Effector CD4-positive, alpha-beta T cell (primary cell): ENCODE measurements at regions not wholly inside any gene's neighbourhood (a gene's known extent, or its start where the extent isn't known, plus 50 kb on each side); places are given as distances from the start of the nearest gene placed in this dataset.

Experiments used
- DNase-seq: peaks from one replicate; pipeline ENCODE4 v3.0.0-alpha.2; 2020

DNA sequence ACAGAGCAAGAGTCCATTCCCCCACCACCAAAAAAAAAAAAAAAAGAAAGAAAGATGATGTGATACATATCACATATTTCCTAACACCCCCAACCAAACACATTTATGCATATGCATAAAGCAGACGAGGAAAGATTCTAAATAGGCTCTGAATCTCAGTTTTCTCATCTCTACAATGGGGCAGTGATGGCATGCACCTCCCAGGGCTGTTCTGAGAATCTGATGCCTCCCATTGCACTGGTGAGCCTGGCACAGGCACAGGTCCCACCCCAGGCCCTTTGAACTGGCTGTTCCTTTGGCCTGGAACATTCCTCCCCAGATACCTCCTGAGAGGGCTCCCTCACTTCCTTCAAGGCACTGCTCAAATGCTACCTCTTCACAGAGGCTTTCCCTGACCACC is 116.5 kb downstream of the C9orf50 start:
- DNase-seq: no peak

DNA sequence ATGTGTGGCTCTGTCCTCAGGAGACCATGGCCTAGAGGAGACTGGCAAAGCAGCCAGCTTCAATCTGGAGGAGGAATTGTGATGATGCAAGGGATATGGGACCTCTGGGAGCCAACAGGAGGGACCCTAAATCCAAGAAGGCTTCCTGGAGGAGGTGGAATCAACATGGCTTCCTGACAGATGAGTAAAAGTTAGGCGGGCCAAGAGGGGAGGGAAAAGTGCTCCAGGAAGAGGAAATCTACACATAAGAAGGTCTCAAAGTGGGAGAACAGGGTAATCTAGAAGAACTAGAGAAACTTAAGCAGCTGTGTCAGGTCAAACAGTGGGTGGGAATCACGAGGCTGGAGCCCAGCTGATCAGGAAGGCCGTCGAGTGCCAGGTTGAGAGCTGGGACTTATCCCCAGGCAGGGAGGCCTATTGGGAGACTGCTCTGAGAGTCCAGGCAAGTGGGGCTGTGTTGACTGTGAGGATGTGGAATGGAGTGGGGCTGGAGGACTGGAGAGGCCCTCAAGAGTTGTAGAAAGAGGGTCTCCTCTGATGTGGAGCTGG is 119.1 kb downstream of the C9orf50 start:
- DNase-seq: no peak

DNA sequence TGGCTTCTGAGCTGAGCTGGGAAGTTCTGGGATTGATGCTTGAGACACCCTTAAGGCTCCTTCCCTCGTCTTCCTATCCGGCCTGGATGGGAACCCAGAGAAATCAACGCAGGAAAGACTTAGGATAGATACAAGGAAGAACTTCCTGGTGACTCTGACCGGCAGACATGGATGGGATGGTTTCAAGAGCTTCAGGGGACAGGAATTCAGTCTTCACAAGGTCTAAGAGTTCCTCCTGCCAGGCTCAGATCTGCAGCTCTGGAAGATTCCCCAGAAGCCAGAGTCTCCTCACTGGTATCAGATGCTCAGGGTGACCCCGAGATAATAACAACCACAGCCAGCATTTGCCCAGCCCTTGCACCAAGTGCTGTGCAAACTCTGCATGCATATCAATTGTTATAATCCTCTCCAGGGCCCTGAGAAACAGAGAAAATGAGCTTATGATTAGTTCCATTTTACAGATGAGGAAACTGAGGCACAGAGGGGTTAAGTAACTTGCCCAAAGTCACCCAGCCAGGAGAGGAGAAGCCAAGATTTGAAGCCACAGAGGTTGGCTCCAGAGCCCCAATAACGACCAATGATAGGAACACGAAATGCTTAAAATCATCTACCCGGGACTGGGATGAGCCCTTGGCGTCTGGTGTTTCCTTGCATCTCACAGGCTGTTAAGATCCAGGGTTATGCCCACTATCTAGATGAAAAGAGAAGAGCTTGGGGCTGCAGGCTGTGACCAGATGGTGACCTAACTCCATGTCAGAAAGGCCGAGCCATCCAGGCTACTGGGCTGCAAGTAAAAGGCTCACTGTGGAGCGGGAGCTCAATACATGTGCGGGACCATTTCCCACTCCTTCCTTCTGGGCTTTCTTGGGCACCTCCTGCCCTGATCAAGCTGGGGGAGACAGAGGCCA is 119.8 kb downstream of the C9orf50 start:
- DNase-seq: no peak

DNA sequence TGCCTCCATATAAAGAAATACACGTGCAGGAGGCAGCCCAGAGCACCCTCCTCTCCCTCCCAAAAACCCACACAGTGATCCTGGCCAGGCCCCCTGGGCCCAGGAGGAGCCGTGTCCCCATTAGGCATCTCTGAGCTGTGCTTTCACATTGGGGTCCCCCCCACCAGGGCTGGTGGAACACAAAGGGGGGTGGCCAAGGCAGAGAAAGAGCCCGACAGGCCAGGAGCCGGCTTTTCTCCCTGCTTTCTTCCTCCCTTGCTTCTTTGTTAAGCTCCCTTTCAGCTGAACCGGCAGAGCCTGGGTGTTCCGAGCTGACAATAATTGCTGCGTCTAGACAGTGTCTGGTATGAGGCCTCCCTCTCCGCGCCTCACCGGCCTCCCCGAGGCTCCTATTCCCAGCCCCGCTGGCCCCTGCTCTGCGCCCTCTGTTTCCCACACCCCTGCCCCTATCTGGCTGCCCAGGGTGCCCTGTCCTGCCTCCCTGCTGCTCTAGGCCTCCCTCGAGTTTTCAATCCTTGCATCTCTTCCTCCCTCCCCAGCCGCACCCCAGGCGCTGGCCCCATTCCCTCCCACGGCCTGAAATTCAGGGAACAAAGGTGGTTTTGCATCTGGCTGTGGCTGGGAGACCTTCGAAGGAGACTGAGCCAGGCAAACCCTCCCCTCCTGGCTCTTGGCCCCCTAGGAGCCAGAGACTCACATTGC is 120.6 kb downstream of the C9orf50 start:
- no peak for DNase-seq

DNA sequence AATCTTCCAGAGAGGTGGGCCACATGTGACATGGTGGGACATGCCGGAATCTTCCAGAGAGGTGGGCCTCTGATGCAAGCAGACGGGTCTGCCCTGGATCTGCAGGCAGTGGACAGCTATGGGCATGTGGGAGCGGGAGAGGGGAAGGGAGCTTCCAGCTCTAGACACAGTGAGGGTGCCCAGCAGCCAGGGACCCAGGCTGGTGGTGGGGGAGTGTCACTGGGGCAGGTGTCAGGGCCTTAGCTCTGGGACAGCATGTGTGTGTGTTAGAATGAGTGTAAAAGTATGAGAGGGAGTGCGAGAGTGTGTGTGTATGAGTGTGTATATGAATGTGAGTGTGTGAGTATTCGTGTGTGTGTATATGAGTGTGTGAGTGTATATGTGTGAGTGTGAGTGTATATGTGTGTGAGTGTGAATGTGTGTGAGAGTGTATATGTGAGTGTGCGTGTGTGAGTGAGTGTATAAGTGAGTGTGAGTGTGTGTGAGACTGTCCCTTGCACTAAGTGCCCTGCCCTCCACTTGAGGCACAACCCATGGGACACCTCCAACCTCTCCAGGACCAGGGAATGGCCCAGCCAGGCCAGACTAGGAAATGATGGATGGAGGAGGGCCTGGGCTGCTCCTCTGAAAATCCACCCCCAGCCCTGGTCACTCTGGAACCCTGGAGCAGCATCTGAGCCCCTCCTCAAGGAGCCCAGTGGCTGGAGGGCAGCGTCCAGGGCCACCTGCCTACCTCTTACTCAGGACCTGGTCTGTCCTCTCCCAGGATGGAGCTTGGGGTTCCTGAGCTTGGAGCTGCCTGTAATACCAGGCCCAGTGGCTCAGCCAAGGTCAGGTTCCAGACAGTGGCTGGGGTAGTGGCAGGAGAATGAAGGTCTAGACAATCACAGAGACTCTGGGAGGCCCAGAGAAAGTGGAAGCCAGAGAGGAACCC is 122.2 kb downstream of the C9orf50 start:
- no peak for DNase-seq

DNA sequence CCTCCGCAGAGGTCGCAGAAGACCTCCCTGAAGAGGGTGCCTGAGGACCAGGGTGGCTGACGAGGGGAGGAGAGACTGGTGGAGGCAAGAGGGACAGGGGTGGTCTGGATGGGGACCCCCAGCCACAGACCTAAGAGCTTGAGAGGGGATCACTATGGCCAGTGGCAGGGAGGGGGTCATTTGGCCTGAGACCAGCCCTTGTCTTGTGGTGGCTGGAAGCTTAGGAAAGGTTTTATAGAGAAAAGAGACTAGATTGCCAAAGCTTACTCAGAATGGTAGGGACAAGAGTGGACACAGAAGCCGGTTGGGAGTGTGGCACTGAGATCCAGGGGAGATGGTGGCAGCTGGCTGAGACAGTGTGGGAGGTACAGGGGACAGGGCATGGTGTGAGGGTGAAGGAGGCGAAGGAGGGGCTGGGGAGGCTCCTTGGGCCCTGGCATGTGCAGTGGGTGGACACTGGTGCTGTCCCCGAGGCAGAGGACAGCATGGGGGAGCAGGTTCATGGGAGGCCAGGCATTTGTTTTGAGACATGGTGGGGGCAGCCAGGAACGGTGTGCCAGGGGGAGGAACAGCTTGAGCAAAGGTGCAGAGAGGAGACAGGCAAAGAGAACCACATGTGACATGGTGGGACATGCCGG is 123.0 kb downstream of the C9orf50 start:
- DNase-seq: no peak

DNA sequence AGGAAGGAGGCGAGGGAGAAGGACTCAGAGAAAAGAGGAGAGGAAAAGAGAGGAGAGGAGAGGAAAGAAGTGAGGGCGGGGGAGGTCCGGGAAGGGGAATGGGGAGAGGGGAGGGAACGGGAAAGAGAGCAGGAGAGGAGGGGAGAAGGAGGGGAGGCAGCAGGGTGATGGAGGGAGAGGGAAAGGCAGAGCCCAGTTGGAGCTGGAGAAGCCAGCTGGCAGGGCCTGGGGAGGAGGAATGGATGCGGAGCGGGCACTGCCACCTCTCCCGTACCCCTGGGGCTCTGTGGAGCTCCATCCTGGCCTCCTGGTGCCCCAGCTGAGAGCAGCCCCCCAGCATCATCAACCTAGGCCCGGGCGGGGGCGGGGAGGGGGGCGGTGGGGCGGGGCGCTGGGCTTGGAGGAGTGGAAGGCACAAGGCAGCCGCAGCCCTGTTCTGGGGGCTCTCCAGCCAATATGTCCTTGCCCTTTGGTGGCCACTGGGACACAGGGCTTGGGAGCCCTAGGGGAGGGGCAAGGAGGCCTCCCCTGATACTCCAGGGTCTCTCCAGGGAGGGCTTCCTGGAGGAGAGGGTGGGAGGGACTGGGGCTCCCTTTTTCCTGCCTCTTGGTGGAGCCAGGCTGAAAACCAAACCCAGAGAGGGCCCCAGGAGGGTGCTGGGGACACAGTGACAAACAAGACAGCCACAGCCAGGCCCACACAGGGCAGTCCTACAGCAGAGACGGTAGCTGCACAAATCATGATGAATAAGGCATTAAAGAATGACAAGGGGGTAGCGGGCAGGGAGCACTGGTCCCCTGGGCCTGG is 123.7 kb downstream of the C9orf50 start:
- no peak for DNase-seq

DNA sequence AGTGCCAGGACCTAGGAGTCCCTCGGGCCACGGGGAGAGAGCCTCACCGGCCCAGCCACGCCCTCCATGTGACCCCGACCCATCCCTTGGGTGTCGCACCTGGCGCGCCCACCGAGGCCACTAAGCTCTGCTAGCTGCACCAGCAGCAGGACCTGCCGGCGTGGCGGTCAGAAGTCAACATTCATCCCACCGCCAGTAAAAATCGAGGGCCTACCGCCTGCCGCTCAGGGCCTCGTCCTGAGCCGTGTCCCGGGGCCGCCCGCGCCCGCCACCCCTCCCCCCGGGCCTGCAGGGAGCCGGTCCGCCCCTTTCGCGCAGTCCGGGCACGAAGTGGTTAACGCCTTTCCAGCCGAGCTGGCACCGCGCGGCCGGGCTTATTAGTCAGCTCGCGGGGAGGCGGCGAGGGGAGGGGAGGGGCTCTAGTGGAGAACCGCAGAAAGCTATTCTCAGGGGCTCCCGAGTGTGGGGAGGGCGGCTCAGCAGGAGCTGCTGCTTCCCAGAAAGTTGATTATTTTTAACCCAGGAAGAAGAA is 124.4 kb downstream of the C9orf50 start:
- DNase-seq: peak; percentile 74

DNA sequence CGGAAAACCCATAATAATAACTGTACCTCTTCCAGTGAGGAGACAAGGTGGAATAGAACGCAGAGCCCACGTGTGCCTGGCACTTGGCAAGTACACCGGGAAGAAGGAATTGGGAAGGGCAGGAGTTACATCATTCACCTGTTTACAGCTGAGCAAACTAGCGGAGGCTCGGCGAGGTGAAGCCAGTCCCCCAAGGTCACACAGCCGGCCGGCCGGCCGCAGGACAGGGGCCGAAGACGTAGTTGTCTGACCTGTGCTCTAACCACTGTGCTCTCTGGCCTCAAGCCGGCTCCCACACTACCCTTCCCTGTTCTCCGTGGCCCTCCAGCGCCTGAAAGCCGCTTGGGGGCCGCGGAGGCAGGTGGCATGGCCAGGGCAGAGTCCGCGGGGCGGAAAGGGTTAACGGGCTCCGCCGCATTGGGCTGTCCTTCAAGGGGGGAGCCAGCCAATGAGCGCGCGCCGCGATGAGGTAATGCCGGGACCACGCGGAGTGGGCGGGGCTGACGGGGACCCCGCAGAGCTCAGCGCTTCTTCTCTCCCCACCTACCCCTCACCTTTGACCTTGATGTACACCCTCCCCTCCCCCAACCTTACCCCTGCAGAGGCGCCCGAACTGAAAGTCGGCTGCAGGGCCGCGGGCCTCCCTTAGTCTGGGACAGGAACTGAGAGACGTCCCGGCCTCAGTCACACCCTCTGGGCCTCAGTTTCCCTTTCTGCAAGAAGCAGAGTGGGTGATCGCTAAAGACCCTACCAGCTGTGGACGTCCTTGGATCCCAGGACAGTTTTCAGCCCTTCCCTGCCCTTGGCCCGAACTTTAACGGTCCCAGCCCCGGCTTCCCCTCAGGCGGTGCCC is 125.1 kb downstream of the C9orf50 start:
- DNase-seq: peak; percentile 77

DNA sequence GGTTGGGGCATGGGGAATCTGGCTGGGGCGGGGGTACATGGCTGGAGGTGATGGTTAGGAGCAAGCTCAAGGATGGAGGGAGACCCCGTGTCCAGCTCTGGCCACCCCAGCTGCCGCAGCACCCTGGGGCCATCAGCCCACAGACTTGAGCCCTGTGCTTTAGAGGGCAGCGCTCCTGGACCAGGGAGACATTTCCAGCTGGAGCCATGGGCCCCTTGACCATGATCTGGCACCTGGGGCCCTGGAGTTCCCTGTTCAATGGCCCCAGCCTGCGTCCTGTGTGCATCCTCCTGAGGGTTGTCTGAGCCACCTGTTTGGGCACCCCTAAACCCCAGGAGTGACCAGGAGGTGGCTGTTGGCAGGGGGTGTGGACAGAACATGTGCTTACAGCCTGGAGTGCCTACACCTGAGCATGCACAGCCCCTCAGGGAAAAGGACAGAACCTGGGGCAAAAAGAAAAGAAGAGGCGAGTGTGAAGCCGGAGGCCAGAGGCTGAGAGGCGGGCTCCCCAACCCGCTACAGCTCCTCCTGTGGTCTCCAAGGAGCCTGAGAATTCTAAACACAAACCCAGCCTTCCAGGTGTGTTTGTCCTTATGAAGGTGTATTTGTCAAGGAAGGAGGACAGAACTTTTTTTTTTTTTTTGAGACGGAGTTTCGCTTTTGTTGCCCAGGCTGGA is 126.7 kb downstream of the C9orf50 start:
- DNase-seq: no peak

DNA sequence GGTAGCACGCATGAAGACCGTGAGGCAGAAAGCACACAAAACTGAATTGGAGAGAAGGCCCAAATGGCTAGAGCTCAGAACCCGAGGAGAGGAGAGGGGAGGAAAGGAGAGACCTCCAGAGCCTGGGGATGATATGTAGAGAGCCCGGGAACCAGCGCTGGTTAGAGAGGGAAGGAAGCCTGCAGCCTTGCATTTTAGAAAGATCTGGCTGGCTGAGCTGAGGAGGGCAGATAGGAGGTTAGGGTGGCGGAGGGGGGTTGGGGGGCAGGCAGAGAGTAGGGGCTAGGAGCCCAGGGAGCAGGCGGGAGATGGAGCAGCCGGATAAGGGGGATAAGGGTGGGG is 127.2 kb downstream of the C9orf50 start:
- no peak for DNase-seq

DNA sequence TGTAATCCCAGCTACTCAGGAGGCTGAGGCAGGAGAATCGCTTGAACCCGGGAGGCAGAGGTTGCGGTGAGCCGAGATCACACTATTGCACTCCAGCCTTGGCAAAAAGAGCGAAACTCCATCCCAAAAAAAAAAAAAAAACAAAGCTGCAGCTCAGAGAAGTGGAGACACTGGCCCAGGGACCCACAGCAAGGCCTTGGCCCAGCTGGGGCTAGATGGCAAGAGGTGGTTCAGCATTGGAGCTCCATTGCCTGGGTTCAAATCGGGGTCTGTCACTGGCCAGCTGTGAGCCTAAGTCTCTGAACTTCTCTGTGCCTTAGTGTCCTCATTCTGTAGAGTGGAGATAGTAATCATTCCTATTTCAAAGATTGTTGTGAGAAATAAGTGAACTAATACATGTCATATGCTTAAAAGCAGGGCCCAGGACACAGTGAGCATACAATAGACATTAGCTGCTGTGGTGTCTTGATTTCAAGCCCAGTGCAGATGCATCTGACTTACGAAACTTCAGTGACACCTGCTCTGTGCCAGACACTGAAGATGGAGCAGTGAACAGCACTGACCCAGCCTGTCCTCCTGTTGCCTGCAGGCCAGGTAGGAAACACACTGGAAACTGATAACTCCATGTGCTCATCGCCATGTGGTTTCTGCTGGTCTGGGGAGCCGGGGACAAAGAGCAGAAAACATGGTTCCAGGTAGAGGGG is 127.7 kb downstream of the C9orf50 start:
- no peak for DNase-seq

DNA sequence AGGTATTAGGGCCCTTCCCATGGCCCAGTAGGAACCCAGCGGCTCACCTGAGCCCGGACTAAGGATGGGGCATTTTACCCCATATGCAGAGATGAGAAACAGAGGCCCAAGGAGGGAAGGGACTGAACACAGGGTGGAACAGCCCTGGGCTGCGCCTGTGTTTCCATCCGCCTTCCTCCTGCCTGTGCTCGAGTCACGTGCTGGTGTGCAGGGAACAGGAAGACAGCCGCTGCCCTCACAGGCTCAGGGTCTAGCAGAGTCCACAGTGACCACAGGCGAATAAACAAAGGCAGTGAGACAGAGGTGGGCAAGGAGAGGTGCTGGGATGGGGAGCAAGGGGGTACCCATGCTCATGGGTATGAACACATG is 129.4 kb downstream of the C9orf50 start:
- no peak for DNase-seq

DNA sequence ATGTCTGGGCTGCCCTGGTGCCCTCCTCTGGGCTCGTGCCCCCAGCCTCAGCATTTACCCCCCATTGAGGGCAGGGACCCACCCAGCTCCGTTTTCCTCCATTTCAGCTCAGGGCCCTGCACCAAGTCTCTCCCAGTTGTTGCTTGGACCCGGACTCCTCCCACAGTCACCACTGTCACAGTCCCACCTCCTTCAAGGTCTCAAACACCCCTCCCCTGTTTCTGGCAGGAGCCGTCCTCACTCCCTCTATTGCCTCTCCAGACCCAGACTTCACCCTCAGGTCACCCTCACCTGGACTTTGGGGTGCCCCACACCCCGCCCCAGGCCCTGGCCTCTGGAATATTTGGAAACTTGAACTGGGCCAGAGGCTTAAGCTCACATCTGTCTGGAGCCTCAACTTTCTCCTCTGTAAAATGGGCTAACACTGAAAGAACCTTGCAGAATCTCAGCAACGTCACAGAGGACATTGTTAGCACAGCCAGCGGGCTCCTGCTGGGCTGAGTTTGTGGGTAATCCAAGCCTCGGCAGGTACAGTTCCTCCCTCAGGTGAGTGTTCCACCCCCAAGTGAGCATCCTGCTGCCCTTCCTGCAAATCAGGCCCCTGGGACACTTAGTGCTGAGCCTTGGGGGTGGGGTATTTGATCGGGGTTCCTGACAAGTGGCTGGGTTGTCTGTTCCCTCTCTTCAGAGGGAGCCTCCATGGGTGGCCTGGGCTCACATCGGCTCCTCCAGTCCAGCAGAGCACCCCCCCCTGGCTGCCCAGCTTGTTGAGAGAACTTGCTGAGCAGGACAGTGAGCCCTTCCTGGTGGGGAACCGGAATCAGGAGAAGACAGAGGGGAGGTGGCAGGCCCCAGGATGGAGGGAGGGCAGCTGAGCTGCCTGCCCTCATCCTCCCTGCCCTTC is 130.1 kb downstream of the C9orf50 start:
- no peak for DNase-seq

DNA sequence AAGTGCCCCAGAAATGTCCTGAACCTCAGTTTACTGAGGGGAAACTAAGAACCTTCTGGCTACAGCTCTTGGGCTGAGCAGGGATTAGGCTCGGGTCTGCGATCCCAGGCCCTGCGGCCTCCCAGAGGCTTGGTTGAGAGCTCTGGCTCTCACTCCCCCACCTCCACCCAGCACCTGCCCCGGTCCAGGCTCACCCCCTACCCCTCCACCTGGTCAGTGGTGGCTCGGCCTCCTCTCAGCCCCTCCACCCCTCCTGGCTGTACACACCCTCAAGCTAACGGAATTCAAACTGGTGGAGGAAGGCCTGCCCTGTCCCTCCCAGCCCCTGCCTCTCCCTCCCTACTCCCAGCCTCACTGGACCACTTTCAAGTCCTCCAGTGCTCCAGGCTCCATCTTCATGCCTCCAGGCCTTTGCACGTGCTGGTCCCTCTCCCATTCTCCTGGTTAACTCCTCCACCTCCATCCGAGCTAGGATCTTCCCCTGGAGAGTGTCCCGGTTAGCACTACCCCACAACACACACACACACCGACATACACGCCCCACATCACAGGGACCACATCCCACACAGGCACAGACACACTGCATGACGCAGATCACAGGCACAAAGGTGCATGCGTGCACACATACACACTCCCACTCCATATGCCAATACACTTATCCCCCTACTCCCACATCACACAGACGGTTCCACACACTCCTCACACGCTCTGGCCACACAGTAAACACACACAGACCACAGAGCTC is 130.9 kb downstream of the C9orf50 start:
- DNase-seq: peak; percentile 70

DNA sequence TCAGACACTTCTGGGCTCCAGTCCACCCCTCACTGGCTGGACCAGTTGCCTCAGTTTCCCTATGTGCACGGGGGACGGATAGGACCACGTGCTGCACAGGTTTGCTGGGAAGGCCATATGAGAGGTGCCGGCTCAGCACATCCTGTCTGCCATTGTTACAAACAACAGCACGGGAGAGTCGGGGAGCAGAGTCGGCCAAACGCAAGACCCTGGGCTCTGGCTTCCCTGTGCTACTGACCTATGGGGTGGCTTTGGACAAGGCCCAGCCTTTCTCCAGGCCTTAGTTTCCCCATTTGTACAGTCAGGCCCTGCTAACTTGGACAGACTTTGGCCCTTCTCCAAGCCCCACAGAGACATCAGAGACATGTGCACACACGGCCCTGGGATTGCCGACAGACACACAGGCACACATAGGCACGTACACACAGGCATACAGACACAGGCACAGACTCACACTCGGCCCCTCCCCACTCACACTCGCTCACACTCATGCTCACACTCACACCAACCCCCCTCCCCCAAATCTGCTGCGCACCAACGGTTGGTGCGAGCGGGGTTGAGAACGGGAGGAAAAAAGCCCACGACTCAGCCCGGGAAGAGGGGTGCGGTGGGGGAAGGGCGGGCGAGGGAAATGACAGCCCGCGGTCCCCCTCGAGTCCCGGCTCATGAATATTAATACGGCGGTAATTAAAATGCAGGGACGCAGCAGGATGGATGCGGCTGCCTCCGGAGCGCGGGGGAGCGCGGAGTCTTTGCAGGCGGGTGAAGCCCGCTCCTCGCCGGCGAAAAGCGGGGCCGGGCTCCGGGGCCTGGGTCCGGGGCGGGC is 133.0 kb downstream of the C9orf50 start:
- no peak for DNase-seq
